ENCODE measurements at regions not wholly inside any gene's neighbourhood (a gene's known extent, or its start where the extent isn't known, plus 50 kb on each side); places are given as distances from the start of the nearest gene placed in this dataset.

GRCh38 chr2:121076498-121076820 is 208.5 kb downstream of the TFCP2L1 start:
- TF ChIP-seq, protein P1, sequence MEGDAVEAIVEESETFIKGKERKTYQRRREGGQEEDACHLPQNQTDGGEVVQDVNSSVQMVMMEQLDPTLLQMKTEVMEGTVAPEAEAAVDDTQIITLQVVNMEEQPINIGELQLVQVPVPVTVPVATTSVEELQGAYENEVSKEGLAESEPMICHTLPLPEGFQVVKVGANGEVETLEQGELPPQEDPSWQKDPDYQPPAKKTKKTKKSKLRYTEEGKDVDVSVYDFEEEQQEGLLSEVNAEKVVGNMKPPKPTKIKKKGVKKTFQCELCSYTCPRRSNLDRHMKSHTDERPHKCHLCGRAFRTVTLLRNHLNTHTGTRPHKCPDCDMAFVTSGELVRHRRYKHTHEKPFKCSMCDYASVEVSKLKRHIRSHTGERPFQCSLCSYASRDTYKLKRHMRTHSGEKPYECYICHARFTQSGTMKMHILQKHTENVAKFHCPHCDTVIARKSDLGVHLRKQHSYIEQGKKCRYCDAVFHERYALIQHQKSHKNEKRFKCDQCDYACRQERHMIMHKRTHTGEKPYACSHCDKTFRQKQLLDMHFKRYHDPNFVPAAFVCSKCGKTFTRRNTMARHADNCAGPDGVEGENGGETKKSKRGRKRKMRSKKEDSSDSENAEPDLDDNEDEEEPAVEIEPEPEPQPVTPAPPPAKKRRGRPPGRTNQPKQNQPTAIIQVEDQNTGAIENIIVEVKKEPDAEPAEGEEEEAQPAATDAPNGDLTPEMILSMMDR (conservative IDR thresholded peaks at IDR 0.05 in 1 of 2, IDR thresholded peaks at IDR 0.05 in 1 of 2; ENCODE audit: extremely low read depth in 1 of 2, insufficient read depth in 1 of 2, low read depth in 1 of 2, low read length in 2 of 2): no peak
- peak; percentile 14 for TF ChIP-seq EZH2 (IDR thresholded peaks at IDR 0.05; ENCODE audit: borderline replicate concordance, low read length)

Measured in mammary epithelial cell (primary cell).